ENCODE measurements at regions not wholly inside any gene's neighbourhood (a gene's known extent, or its start where the extent isn't known, plus 50 kb on each side); places are given as distances from the start of the nearest gene placed in this dataset.

- TF ChIP-seq, protein P1, sequence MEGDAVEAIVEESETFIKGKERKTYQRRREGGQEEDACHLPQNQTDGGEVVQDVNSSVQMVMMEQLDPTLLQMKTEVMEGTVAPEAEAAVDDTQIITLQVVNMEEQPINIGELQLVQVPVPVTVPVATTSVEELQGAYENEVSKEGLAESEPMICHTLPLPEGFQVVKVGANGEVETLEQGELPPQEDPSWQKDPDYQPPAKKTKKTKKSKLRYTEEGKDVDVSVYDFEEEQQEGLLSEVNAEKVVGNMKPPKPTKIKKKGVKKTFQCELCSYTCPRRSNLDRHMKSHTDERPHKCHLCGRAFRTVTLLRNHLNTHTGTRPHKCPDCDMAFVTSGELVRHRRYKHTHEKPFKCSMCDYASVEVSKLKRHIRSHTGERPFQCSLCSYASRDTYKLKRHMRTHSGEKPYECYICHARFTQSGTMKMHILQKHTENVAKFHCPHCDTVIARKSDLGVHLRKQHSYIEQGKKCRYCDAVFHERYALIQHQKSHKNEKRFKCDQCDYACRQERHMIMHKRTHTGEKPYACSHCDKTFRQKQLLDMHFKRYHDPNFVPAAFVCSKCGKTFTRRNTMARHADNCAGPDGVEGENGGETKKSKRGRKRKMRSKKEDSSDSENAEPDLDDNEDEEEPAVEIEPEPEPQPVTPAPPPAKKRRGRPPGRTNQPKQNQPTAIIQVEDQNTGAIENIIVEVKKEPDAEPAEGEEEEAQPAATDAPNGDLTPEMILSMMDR (conservative IDR thresholded peaks at IDR 0.05; ENCODE audit: low read depth, low read length), result no peak
- TF ChIP-seq EZH2phosphoT487 (IDR thresholded peaks at IDR 0.05; ENCODE audit: borderline replicate concordance, low read length) (no peak), EZH2 (IDR thresholded peaks at IDR 0.05; ENCODE audit: low read length, unreplicated experiment) (no peak)
Measured at GRCh38 chr17:71316176-71316897, 804.5 kb upstream of the SOX9 start.
